Ecto neural progenitor cell (in vitro differentiated cells): ENCODE measurements at regions not wholly inside any gene's neighbourhood (a gene's known extent, or its start where the extent isn't known, plus 50 kb on each side); places are given as distances from the start of the nearest gene placed in this dataset.
"Not testable (repeated sequence)": the region's sequence is repeated elsewhere in the genome, so short reads cannot be mapped to it uniquely, and the experiment has no call there.

Source experiments
- DNase-seq: peaks from one replicate; pipeline ENCODE4 v3.0.0-alpha.2; 2018; ENCODE audit warnings: low spot score

DNA sequence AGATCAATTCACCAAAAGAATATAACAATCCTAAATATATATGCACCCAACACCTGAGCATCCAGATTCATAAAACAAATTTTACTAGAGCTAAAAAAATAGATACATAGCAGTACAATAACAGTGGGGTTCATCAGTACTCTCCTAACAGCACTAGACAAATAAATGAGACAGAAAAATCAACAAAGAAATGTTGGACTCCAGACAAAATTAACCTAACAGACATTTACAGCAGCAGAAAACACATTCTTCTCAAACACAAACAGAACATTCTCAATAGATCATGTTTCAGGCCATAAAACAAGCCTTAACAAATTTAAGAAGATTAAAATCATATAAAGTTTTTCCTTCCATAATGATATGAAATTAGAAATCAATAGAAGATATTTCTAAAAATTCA, 124.8 kb upstream of the NECTIN3 start:
- no peak for DNase-seq

DNA sequence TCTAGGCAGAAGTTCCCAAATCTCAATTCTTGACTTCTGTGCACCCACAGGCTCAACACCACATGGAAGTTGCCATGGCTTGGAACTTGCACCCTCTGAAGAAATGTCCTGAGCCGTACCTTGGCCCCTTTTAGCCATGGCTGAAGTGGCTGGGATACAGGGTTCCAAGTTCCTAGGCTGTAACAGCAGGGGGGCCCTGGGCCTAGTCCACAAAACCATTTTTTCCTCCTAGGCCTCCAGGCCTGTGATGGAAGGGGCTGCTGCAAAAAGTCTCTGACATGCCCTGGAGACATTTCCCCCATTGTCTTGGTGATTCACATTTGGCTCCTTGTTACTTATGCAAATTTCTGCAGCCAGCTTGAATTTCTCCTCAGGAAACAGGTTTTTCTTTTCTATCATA, 122.4 kb upstream of the NECTIN3 start:
- DNase-seq, result not testable (repeated sequence)

GRCh38 chr3:110955301-110955880, 116.2 kb upstream of the NECTIN3 start:
- no peak for DNase-seq

- no peak for DNase-seq
These were observed 115.5 kb upstream of the NECTIN3 start for GRCh38 chr3:110956081-110956480.

GRCh38 chr3:110957247-110958025, 114.2 kb upstream of the NECTIN3 start:
- DNase-seq, result no peak

GRCh38 chr3:110958313-110959147, 113.1 kb upstream of the NECTIN3 start:
- DNase-seq, result no peak

DNA sequence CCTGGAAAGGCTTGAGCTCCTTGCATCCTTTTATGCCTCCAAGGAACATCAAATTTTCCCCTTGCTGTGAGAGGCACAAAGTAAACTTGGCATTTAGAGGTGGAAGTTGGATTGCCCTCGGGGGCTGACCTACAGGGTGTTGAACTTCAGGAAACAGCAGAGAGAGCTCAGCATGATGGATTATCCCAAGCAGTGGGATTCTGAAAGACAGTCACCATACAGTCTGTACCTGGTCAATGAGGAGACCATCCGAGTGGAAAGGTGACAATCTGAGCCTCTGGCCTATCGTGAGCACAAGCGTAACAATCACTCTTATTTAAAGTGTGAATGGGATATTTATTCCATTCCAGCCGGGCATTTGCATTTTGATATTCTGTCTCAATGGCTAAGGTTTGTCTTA, 105.6 kb upstream of the NECTIN3 start:
- DNase-seq, result no peak

DNA sequence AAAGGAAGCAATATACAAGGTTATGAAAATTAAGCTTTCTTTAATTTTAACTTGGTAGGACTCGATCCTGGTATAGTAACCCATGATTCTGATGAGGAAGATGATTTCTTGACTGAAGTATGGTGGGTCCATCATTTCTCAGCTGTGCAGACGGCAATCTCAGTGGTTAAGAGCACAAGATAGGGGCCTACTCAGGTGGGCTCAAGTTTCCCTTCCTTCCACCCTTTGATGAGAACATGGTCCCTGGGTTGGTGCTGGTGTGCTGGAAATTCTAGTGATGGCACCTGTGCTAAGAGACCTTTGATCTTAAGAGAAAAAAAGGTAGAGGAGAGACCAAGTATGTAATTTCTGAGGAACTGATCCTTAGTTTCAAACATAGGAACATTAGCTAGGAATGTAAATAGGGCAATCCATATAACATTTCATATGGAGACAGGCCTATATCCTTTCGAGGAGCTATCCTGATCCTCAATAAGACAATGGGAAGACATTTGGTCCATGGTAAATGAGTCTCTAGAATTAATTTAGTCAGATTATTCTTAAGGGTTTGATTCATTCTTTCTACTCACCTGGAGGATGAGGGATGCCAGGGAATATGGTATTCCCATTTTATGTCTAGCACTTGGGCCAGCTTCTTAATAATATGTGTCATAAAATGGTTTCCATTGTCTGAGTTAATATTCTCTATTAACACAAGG, 104.5 kb upstream of the NECTIN3 start:
- no peak for DNase-seq

- no peak for DNase-seq
These were observed 103.5 kb upstream of the NECTIN3 start for GRCh38 chr3:110968076-110968475.

GRCh38 chr3:110969229-110970211, 102.1 kb upstream of the NECTIN3 start:
- DNase-seq, result no peak

DNA sequence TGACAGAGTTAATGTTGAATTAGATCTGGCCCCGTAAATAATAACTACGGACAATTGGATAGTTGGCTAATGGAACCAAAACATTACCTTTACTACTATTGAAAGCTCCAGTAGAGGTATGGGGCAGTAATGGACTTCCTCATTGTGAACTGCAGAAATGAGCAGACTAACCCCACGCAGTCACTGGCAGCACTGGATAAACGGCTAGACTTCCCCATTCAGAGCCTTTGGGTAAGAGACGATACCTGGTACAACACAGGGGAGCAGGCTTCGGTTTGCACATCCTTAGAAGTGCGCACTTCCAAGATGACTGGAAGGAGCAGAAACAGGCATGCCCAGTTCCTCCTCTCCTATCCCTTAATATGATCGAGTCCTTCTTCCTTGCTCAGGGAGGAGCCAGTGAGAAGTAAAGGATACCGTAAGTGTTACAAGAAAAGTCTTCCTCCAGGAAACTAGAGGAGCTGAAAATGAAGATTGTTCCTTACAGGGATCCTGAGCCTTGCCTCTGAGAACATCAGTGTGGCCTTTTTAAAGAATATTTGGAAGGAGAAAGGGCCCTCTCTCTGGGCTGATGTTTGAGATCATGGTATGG, 100.5 kb upstream of the NECTIN3 start:
- DNase-seq, result no peak

- DNase-seq, result no peak
These were observed 98.2 kb upstream of the NECTIN3 start for GRCh38 chr3:110973263-110973895.

- DNase-seq, result no peak
These were observed 96.7 kb upstream of the NECTIN3 start for GRCh38 chr3:110974902-110975301.

GRCh38 chr3:110984456-110985250, 87.0 kb upstream of the NECTIN3 start:
- DNase-seq, result no peak

- no peak for DNase-seq
These were observed 82.2 kb upstream of the NECTIN3 start for GRCh38 chr3:110989446-110989845.

DNA sequence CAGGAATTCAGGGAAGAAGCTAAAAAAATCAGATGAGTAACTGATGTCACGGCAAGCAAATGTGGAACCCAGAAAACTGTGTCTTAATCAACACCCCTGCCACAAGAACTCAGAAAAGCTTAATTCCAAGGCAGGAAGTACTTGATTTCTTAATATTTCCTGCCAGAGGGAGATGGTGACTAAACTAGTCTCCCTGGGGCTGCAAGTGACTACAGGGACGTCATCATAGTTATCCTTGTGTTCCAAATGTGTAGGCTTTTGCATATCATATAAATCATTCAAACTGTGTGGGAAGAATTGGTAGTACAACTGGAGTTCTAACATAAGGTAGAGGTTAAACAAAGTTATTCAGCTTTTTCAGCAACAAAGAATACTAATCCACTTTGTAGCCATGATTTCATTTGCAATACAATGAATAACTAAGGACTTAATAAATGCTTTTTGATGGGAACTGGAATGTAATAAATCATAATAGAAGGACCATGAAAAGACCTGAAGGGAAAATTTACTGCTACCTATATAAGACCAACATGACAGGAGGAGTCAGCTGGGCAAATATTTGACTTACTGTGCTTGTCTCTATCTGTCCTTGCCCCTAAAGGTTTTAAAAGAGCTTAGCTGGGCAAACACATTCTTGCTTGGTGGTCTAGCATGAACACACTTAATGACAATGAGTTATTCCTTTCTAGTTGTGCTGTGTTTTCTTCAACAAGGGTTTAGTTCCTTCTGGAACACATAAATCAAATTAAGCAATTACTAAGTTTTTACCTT, 76.0 kb upstream of the NECTIN3 start:
- DNase-seq, result no peak

DNA sequence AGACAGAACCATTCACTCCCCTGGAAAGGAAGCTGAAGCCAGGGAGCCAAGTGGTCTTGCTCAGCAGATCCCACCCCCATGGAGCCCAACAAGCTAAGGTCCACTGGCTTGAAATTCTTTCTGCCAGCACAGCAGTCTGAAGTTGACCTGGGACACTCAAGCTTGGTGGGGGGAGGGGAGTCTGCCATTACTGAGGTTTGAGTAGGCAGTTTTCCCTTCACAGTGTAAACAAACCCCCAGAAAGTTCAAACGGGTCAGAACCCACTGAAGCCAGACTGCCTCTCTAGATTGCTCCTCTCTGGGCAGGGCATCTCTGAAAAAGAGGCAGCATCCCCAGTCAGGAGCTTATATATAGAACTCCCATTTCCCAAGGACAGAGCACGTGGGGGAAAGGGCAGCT, 72.8 kb upstream of the NECTIN3 start:
- DNase-seq, result not testable (repeated sequence)

DNA sequence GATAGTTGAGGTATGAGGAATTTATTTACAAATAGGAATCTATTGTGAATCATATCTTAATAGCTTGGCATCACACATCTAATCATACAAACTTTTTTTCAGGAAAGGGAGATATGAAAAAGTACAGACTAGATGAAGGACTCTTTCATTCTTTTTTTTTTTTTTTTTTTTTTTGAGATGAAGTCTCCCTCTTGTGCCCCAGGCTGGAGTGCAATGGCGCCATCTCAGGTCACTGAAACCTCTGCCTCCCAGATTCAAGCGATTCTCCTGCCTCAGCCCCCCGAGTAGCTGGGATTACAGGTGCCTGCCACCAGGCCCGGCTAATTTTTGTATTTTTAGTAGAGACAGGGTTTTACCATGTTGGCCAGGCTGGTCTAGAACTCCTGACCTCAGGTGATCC, 65.1 kb upstream of the NECTIN3 start:
- not testable (repeated sequence) for DNase-seq
